ENCODE measurements at regions not wholly inside any gene's neighbourhood (a gene's known extent, or its start where the extent isn't known, plus 50 kb on each side); places are given as distances from the start of the nearest gene placed in this dataset.

- H2BK120ac ChIP-seq (ENCODE audit: low read depth, low read length, poor library complexity, severe bottlenecking) = no peak overlapping the region
- no peaks in the 10 kb centered on the region for H3K79me1 ChIP-seq (ENCODE audit: insufficient read depth, low read depth, low read length, poor library complexity, severe bottlenecking)
- H3K9ac ChIP-seq (ENCODE audit: extremely low read depth, insufficient read length, low read length) = no peak overlapping the region
- no peak overlapping the region for H4K8ac ChIP-seq (replicated peaks; ENCODE audit: insufficient read length, low read depth, low read length)
- H3K9me3 Mint-ChIP-seq = peaks cover 39 to 55% of the 10 kb centered on the region in 2 experiments
- no peak overlapping the region for H4K91ac ChIP-seq (ENCODE audit: insufficient read length, low read depth, low read length)
- H3K56ac ChIP-seq (ENCODE audit: insufficient read length, low read depth, low read length) = no peak overlapping the region
- H3K4me1 ChIP-seq (ENCODE audit: insufficient read depth, low read length) = no peaks in the 10 kb centered on the region
- no peak overlapping the region for H3K14ac ChIP-seq (ENCODE audit: insufficient read depth, low read length)
- no peak overlapping the region for H3K27ac Mint-ChIP-seq
- no peak for DNase-seq
- no peak overlapping the region for H2BK20ac ChIP-seq (ENCODE audit: low read depth, low read length, poor library complexity, severe bottlenecking)
- H3K27me3 Mint-ChIP-seq (ENCODE audit: low read depth) = no peaks in the 10 kb centered on the region
- H3K4me1 Mint-ChIP-seq = peaks cover 4 to 5% of the 10 kb centered on the region in 2 experiments
- no peak for TF ChIP-seq CTCF (conservative IDR thresholded peaks at IDR 0.05)
- no peaks in the 10 kb centered on the region for H3K23me2 ChIP-seq (ENCODE audit: insufficient read length, low read depth, low read length, poor library complexity, severe bottlenecking)
- H3K18ac ChIP-seq (ENCODE audit: insufficient read length, low read depth, low read length) = no peak overlapping the region
- H3K36me3 Mint-ChIP-seq (ENCODE audit: insufficient read depth in 1 of 3, low read depth in 3 of 3) = peaks cover 0 to 6% (median 0%) of the 10 kb centered on the region in 3 experiments; a peak in 2 of 7 replicates
- no CpG with 5 or more reads among the region's 2 CpGs for WGBS (ENCODE audit: extremely low coverage, insufficient read length, low lambda C conversion rate)
- H3K23ac ChIP-seq (ENCODE audit: insufficient read length, low read depth, low read length) = no peak overlapping the region
- H3T11ph ChIP-seq (ENCODE audit: low read length) = no peak overlapping the region
- H4K5ac ChIP-seq (ENCODE audit: insufficient read length, low read depth, low read length) = no peak overlapping the region
- H3K4ac ChIP-seq (ENCODE audit: low read depth, low read length) = no peak overlapping the region
- no peak overlapping the region for H2BK15ac ChIP-seq (ENCODE audit: low read depth, low read length)
- no peak overlapping the region for H2BK5ac ChIP-seq (ENCODE audit: insufficient read length, low read length)
- H3K9me3 ChIP-seq (ENCODE audit: control insufficient read depth, low read depth, low read length) = peaks cover 8% of the 10 kb centered on the region
- H4K20me1 ChIP-seq (ENCODE audit: control insufficient read depth, insufficient read depth, insufficient read length) = no peaks in the 10 kb centered on the region
- H3K27me3 ChIP-seq (ENCODE audit: insufficient read depth, low read length) = no peaks in the 10 kb centered on the region
- H3K27ac ChIP-seq (ENCODE audit: insufficient read length, low read depth, low read length) = no peak overlapping the region
- H3K79me2 ChIP-seq (ENCODE audit: insufficient read depth, low read length) = no peaks in the 10 kb centered on the region
- no peak overlapping the region for H3K4me2 ChIP-seq (ENCODE audit: insufficient read depth, insufficient read length, low read length)
- H2AK5ac ChIP-seq (ENCODE audit: insufficient read length, low read length) = no peak overlapping the region
- no peak overlapping the region for H3K4me3 Mint-ChIP-seq
- H2BK12ac ChIP-seq (ENCODE audit: insufficient read length, low read depth, low read length) = no peak overlapping the region
- no peak overlapping the region for H2AFZ ChIP-seq (ENCODE audit: low read length)
Measured at GRCh38 chrX:55144697-55145096, 55.9 kb downstream of the PAGE2 start.
